WTC11 (cell line): ENCODE measurements at regions not wholly inside any gene's neighbourhood (a gene's known extent, or its start where the extent isn't known, plus 50 kb on each side); places are given as distances from the start of the nearest gene placed in this dataset.

Experiments used
- ATF1 ChIP-seq: sonication (generic); formaldehyde crosslinking; IDR thresholded peaks from 2 replicates; pipeline ENCODE4 v1.8.1; 2023; ENCODE audit warnings: mild to moderate bottlenecking, moderate library complexity, missing genetic modification reagents
- ATF3 ChIP-seq: sonication (generic); formaldehyde crosslinking; conservative IDR thresholded peaks from 2 replicates; pipeline ENCODE4 v1.8.1; 2022; ENCODE audit warnings: mild to moderate bottlenecking, missing genetic modification reagents
- CREM ChIP-seq: sonication (generic); formaldehyde crosslinking; IDR thresholded peaks from 2 replicates; pipeline ENCODE4 v1.8.1; 2022; ENCODE audit warnings: mild to moderate bottlenecking, missing genetic modification reagents, moderate library complexity
- NFE2L1 ChIP-seq: sonication (generic); formaldehyde crosslinking; IDR thresholded peaks from 2 replicates; pipeline ENCODE4 v1.8.1; 2023; ENCODE audit warnings: missing genetic modification reagents
- NR1H2 ChIP-seq: sonication (generic); formaldehyde crosslinking; IDR thresholded peaks from 2 replicates; pipeline ENCODE4 v1.9.0; 2021; ENCODE audit warnings: mild to moderate bottlenecking, moderate library complexity, missing genetic modification reagents

- TF ChIP-seq NFE2L1 (CRISPR knock-in tag) (no peak), ATF1 (CRISPR knock-in tag) (no peak), ATF3 (CRISPR knock-in tag) (no peak), CREM (CRISPR knock-in tag) (no peak), NR1H2 (CRISPR knock-in tag) (no peak)
Measured at GRCh38 chr2:48865704-48866103, 110.2 kb upstream of the LHCGR start.
